Endothelial cell of umbilical vein (primary cell): ENCODE measurements at regions not wholly inside any gene's neighbourhood (a gene's known extent, or its start where the extent isn't known, plus 50 kb on each side); places are given as distances from the start of the nearest gene placed in this dataset.

Experiments
- BruUV-seq: library from RNA; stranded (reverse); fragments of 400-500 nt; replicated peaks from 2 replicates; lab custom pipeline; 2021; lab: Mats Ljungman, UMichigan
- CTCF ChIA-PET: fragments of 300-600, 350-600 bp; sonication (Branson Sonifier 250); formaldehyde crosslinking; loops from one replicate; lab custom pipeline; 2021; ENCODE audit warnings: antibody characterized with exemption, inconsistent platforms; lab: Charles Lee
- POLR2A ChIA-PET: fragments of 300-600, 350-600 bp; sonication (Branson Sonifier 250); formaldehyde crosslinking; loops from one replicate; lab custom pipeline; 2021; ENCODE audit warnings: antibody characterized with exemption, inconsistent platforms; lab: Charles Lee
- DNase-seq: peaks from one replicate; pipeline ENCODE4 v3.0.0-alpha.2; 2011; ENCODE audit warnings: low read depth, low spot score
- FAIRE-seq: peaks from 2 replicates; lab custom pipeline; 2011; peaks lifted over from hg19 to GRCh38; lab: Jason Lieb, UNC
- H2AFZ ChIP-seq: 2 replicates; pipeline ENCODE4 v1.6.0; 2012; ENCODE audit warnings: low read depth, low read length, control low read depth, inconsistent platforms
- H3K27ac ChIP-seq: 2 replicates; pipeline ENCODE4 v1.5.1; 2011; ENCODE audit warnings: low read depth, mild to moderate bottlenecking, control low read depth, low read length, moderate library complexity; ENCODE audit not compliant: insufficient read depth
- H3K27me3 ChIP-seq, 2 experiments: 2 replicates each; pipeline versions ENCODE4 v1.6.0 to v1.6.1; 2011; ENCODE audit warnings: low read length in 2 of 2, mixed read lengths in 1 of 2; ENCODE audit not compliant: control insufficient read depth in 2 of 2, insufficient read depth in 2 of 2
- H3K36me3 ChIP-seq, 2 experiments: 2 replicates in 1 of 2; 3 replicates in 1 of 2; pipeline ENCODE4 v1.5.1; 2011; ENCODE audit warnings: low read length in 2 of 2, mild to moderate bottlenecking in 1 of 2, moderate library complexity in 1 of 2; ENCODE audit not compliant: control insufficient read depth in 2 of 2, insufficient read depth in 2 of 2; ENCODE audit errors: extremely low read depth in 1 of 2
- H3K4me1 ChIP-seq: 3 replicates; pipeline ENCODE4 v1.5.1; 2011; ENCODE audit warnings: mild to moderate bottlenecking, low read length; ENCODE audit not compliant: control insufficient read depth, insufficient read depth; ENCODE audit errors: extremely low read depth
- H3K4me2 ChIP-seq: 2 replicates; pipeline ENCODE4 v1.6.1; 2011; ENCODE audit warnings: low read length, control low read depth, mixed read lengths; ENCODE audit not compliant: insufficient read depth
- H3K4me3 ChIP-seq, 3 experiments: fragments of 200-600 bp in 1 of 3; sonication (generic), shearing (Covaris generic) in 1 of 3; replicated peaks in 1 of 3; 2 replicates each; pipeline ENCODE4 v1.5.1; 2011 to 2016; ENCODE audit warnings: control low read depth in 3 of 3, low read length in 3 of 3, mild to moderate bottlenecking in 2 of 3, inconsistent platforms in 1 of 3, low read depth in 1 of 3, moderate library complexity in 1 of 3; ENCODE audit not compliant: insufficient read depth in 1 of 3
- H3K79me2 ChIP-seq: 2 replicates; pipeline ENCODE4 v1.6.0; 2012; ENCODE audit warnings: low read length, inconsistent platforms; ENCODE audit not compliant: control insufficient read depth, insufficient read depth
- H3K9ac ChIP-seq: replicated peaks from 2 replicates; pipeline ENCODE3; 2011; ENCODE audit warnings: low read length, control low read depth; ENCODE audit not compliant: insufficient read depth; ENCODE audit errors: extremely low read depth
- H3K9me1 ChIP-seq: replicated peaks from 3 replicates; pipeline ENCODE4 v1.6.0; 2011; ENCODE audit warnings: mild to moderate bottlenecking, low read length; ENCODE audit not compliant: control insufficient read depth, insufficient read depth; ENCODE audit errors: extremely low read depth
- H3K9me3 ChIP-seq: replicated peaks from 2 replicates; pipeline ENCODE4 v1.5.1; 2012; ENCODE audit warnings: low read length, inconsistent platforms; ENCODE audit not compliant: control insufficient read depth, insufficient read depth
- H4K20me1 ChIP-seq: replicated peaks from 2 replicates; pipeline ENCODE3; 2011; ENCODE audit warnings: mild to moderate bottlenecking, low read length; ENCODE audit not compliant: control insufficient read depth, insufficient read depth; ENCODE audit errors: extremely low read depth
- EZH2 ChIP-seq: IDR thresholded peaks from 2 replicates; pipeline ENCODE4 v1.6.1; 2012; ENCODE audit warnings: borderline replicate concordance, low read depth, mild to moderate bottlenecking, moderate library complexity, low read length, inconsistent platforms; ENCODE audit not compliant: severe bottlenecking
- FOS ChIP-seq: IDR thresholded peaks from 2 replicates; pipeline ENCODE4 v1.6.1; 2011; ENCODE audit warnings: mild to moderate bottlenecking, low read length, moderate library complexity, borderline replicate concordance; ENCODE audit not compliant: insufficient read depth
- GATA2 ChIP-seq: IDR thresholded peaks from 2 replicates; pipeline ENCODE4 v1.7.0; 2011; ENCODE audit warnings: low read depth, mild to moderate bottlenecking, moderate library complexity, mixed read lengths, low read length; ENCODE audit not compliant: insufficient read length, insufficient read depth
- JUN ChIP-seq: IDR thresholded peaks from 2 replicates; pipeline ENCODE4 v1.6.1; 2011; ENCODE audit warnings: borderline replicate concordance, low read depth; ENCODE audit not compliant: insufficient read length, insufficient read depth
- MYC ChIP-seq: IDR thresholded peaks from one replicate; pipeline ENCODE4 v1.6.1; 2011; ENCODE audit warnings: mild to moderate bottlenecking, low read depth, low read length
- POLR2A ChIP-seq: IDR thresholded peaks from 2 replicates; pipeline ENCODE4 v1.6.1; 2012; ENCODE audit warnings: low read depth, mild to moderate bottlenecking, control low read depth, low read length
- POLR2AphosphoS5 ChIP-seq: IDR thresholded peaks from 2 replicates; pipeline ENCODE4 v1.6.1; 2012; ENCODE audit warnings: low read depth, mild to moderate bottlenecking, control low read depth, low read length, moderate library complexity; ENCODE audit not compliant: insufficient read depth
- dilution Hi-C: fragments of 300-500 bp; cut with MboI; formaldehyde crosslinking; loops from one replicate; pipeline ENCODE4 v1.15.0; 2019; ENCODE audit warnings: low sequenced_read_pairs; ENCODE audit not compliant: extremely low pct_ligation_motif_present
- intact Hi-C: fragments of 100-400 bp; cut with micrococcal nuclease; formaldehyde crosslinking; loops from one replicate; pipeline ENCODE4 v1.10.0; 2022
- TF ChIP-seq, protein P1 (sequence below): IDR thresholded peaks from 2 replicates; pipeline ENCODE4 v1.6.1; 2011; ENCODE audit not compliant: insufficient read depth, insufficient read length
- TF ChIP-seq, protein P2 (sequence below), 2 donors: IDR thresholded peaks; 1 replicate in 1 of 2; 2 replicates in 1 of 2; pipeline ENCODE4 v1.5.1; 2011; ENCODE audit warnings: low read length in 2 of 2, mild to moderate bottlenecking in 2 of 2, moderate library complexity in 2 of 2, control low read depth in 1 of 2, inconsistent platforms in 1 of 2, low read depth in 1 of 2; ENCODE audit not compliant: insufficient read depth in 1 of 2; ENCODE audit errors: extremely low read depth in 1 of 2

DNA sequence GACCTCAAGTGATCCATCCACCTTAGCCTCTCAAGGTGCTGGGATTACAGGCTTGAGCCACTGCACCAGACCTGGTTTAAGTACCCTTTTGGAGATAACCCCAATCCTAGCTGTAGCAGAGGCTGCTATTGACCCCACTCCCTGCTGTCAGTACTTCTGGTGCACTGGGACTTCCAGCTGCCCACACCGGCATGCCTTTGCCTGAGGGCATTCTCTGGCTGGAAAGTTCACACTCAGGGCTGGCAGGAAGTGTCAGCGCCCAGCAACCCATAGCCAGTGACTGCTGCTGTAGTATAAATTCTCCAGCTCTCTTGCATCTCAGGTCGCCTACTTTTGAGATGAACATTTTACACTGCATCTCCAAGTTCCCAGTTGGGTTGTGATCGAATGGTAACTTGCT is 75.3 kb downstream of the UTRN start:
- no peak overlapping the region for H2AFZ ChIP-seq
- H4K20me1 ChIP-seq = no peaks in the 10 kb centered on the region
- peaks cover 16% of the 10 kb centered on the region for H3K4me1 ChIP-seq
- dilution Hi-C loops = no loop called here
- H3K4me3 ChIP-seq = no peak overlapping the region
- H3K9ac ChIP-seq = no peak overlapping the region
- H3K27ac ChIP-seq = no peak overlapping the region
- no peaks in the 10 kb centered on the region for H3K9me3 ChIP-seq
- H3K27me3 ChIP-seq = no peaks in the 10 kb centered on the region
- H3K79me2 ChIP-seq = peaks cover 72% of the 10 kb centered on the region
- no peak for DNase-seq
- no TSS peak for BruUV-seq
- no peak for TF ChIP-seq POLR2AphosphoS5
- intact Hi-C loops = no loop called here
- H3K9me1 ChIP-seq = no peaks in the 10 kb centered on the region
- ChIA-PET POLR2A (no interaction called here), CTCF (interaction anchor here (1.4 kb wide), 1 partner anchor 122 kb away, joined by 4 read pairs; no protein-coding TSS in a partner anchor)
- no peaks in the 10 kb centered on the region for H3K36me3 ChIP-seq
- no peak for FAIRE-seq
- no peak overlapping the region for H3K4me2 ChIP-seq

DNA sequence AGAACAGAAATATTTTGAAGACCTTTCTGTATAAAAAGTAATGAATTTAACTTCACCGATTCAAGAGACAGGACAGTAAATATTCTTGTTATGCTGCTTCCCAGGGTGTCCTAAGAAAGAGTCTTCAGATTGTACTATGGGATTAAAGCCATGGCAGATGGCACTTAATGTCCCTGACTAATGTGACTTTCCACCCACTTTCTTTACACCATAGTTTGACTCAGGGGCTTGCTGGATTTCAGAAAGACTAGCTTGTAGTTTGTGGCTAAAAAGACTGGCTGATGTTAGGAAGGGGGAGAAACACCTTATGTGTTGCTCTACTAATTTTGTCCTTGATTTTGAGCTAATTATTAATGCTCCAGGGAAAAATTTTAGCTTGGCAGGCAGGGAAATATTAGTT is 75.9 kb downstream of the UTRN start:
- H2AFZ ChIP-seq = no peak overlapping the region
- H3K9me3 ChIP-seq = no peaks in the 10 kb centered on the region
- BruUV-seq = no TSS peak
- DNase-seq (no peak), FAIRE-seq (no peak)
- no peaks in the 10 kb centered on the region for H3K9me1 ChIP-seq
- H3K36me3 ChIP-seq = no peaks in the 10 kb centered on the region
- intact Hi-C loops (no loop called here), dilution Hi-C loops (no loop called here)
- no peaks in the 10 kb centered on the region for H4K20me1 ChIP-seq
- TF ChIP-seq, protein P1, sequence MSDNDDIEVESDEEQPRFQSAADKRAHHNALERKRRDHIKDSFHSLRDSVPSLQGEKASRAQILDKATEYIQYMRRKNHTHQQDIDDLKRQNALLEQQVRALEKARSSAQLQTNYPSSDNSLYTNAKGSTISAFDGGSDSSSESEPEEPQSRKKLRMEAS = no peak
- TF ChIP-seq, protein P2, sequence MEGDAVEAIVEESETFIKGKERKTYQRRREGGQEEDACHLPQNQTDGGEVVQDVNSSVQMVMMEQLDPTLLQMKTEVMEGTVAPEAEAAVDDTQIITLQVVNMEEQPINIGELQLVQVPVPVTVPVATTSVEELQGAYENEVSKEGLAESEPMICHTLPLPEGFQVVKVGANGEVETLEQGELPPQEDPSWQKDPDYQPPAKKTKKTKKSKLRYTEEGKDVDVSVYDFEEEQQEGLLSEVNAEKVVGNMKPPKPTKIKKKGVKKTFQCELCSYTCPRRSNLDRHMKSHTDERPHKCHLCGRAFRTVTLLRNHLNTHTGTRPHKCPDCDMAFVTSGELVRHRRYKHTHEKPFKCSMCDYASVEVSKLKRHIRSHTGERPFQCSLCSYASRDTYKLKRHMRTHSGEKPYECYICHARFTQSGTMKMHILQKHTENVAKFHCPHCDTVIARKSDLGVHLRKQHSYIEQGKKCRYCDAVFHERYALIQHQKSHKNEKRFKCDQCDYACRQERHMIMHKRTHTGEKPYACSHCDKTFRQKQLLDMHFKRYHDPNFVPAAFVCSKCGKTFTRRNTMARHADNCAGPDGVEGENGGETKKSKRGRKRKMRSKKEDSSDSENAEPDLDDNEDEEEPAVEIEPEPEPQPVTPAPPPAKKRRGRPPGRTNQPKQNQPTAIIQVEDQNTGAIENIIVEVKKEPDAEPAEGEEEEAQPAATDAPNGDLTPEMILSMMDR (IDR thresholded peaks at IDR 0.05; ENCODE audit: extremely low read depth in 1 of 2, insufficient read depth in 1 of 2, low read depth in 1 of 2, low read length in 2 of 2) = no peak
- TF ChIP-seq POLR2AphosphoS5 (no peak), MYC (no peak), EZH2 (no peak), GATA2 (no peak), JUN (no peak), FOS (no peak), POLR2A (no peak)
- no peak overlapping the region for H3K27ac ChIP-seq
- ChIA-PET POLR2A (no interaction called here), CTCF (interaction anchor here (0.9 to 1.6 kb wide), 5 partner anchors 9 to 256 kb away, joined by 3 to 6 read pairs (median 4); no protein-coding TSS in a partner anchor)
- no peaks in the 10 kb centered on the region for H3K27me3 ChIP-seq
- peaks cover 73% of the 10 kb centered on the region for H3K79me2 ChIP-seq
- H3K4me1 ChIP-seq = peaks cover 17% of the 10 kb centered on the region
- no peak overlapping the region for H3K4me2 ChIP-seq
- no peak overlapping the region for H3K9ac ChIP-seq
- H3K4me3 ChIP-seq = no peak overlapping the region
